Activated CD4-positive, alpha-beta T cell treated with anti-CD3 and anti-CD28 coated beads, Interleukin-2, amount 10 ng/mL, durations not matched to agents 7 days and 5 days (primary cell): ENCODE measurements at regions not wholly inside any gene's neighbourhood (a gene's known extent, or its start where the extent isn't known, plus 50 kb on each side); places are given as distances from the start of the nearest gene placed in this dataset.

Source experiments
- CTCF ChIA-PET: fragments of 350-600 bp; sonication (Branson Sonifier 250); formaldehyde crosslinking; loops from one replicate; lab custom pipeline; 2021; ENCODE audit warnings: antibody characterized with exemption; lab: Charles Lee
- POLR2A ChIA-PET: fragments of 350-600 bp; sonication (Branson Sonifier 250); formaldehyde crosslinking; loops from one replicate; lab custom pipeline; 2021; ENCODE audit warnings: antibody characterized with exemption; lab: Charles Lee
- DNase-seq: peaks from one replicate; pipeline ENCODE4 v3.0.0-alpha.2; 2020
- H3K27ac Mint-ChIP-seq: one replicate; pipeline ENCODE4 v1.8.0; 2021; ENCODE audit warnings: mild to moderate bottlenecking, moderate library complexity, mixed read lengths
- H3K27me3 Mint-ChIP-seq: one replicate; pipeline ENCODE4 v1.8.0; 2021; ENCODE audit warnings: mixed read lengths
- H3K36me3 Mint-ChIP-seq: one replicate; pipeline ENCODE4 v1.8.0; 2021; ENCODE audit warnings: low read depth, mixed read lengths
- H3K4me1 Mint-ChIP-seq: one replicate; pipeline ENCODE4 v1.8.0; 2021; ENCODE audit warnings: mixed read lengths
- H3K4me3 Mint-ChIP-seq: one replicate; pipeline ENCODE4 v1.8.0; 2021; ENCODE audit warnings: mild to moderate bottlenecking, moderate library complexity, mixed read lengths
- H3K9me3 Mint-ChIP-seq: one replicate; pipeline ENCODE4 v1.8.0; 2021; ENCODE audit warnings: mixed read lengths

DNA sequence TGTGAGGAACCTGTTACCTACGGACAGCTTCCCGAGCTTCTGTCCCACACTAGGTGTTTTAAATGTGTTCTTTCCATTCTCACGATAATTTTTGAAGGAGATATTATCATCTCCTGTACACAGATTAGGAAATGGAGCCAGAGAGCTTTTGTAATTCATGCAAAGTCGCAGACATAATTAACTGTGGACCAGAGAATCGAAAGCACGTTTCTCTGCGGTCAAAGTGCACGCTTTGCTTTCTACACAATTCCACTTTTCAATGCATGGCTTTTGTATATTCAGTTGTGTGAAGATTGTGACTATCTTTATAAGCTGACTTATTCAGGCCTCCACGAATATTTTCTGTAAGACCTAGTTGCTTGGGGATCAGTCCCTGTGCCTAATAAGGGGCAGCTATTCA, 81.7 kb upstream of the SLC10A2 start:
- no peaks in the 10 kb centered on the region for H3K4me1 Mint-ChIP-seq
- ChIA-PET CTCF (no interaction called here), POLR2A (no interaction called here)
- H3K36me3 Mint-ChIP-seq, result no peaks in the 10 kb centered on the region
- no peak for DNase-seq
- no peak overlapping the region for H3K4me3 Mint-ChIP-seq
- no peaks in the 10 kb centered on the region for H3K9me3 Mint-ChIP-seq
- H3K27ac Mint-ChIP-seq, result no peak overlapping the region
- no peaks in the 10 kb centered on the region for H3K27me3 Mint-ChIP-seq

DNA sequence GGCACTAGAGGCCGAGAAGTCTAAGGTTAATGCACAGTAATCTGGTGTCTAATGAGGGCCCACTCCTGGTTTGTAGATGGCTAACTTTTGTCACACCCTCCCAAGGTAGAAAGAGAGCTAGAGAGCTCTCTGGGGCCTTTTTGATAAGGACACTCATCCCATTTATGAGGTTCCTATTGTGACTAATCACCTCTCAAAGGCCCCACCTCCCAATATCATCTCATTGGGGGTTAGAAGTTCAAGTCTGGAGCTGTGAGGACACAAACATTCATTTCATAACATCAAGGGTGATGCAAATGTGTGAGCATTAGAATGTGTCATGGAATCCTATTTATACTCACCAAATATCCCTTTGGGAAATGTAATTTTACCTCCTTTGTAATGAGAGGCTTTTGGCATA, 79.2 kb upstream of the SLC10A2 start:
- H3K9me3 Mint-ChIP-seq, result no peaks in the 10 kb centered on the region
- H3K4me3 Mint-ChIP-seq, result no peak overlapping the region
- DNase-seq, result no peak
- ChIA-PET CTCF (no interaction called here), POLR2A (no interaction called here)
- no peaks in the 10 kb centered on the region for H3K4me1 Mint-ChIP-seq
- no peak overlapping the region for H3K27ac Mint-ChIP-seq
- H3K36me3 Mint-ChIP-seq, result no peaks in the 10 kb centered on the region
- no peaks in the 10 kb centered on the region for H3K27me3 Mint-ChIP-seq

DNA sequence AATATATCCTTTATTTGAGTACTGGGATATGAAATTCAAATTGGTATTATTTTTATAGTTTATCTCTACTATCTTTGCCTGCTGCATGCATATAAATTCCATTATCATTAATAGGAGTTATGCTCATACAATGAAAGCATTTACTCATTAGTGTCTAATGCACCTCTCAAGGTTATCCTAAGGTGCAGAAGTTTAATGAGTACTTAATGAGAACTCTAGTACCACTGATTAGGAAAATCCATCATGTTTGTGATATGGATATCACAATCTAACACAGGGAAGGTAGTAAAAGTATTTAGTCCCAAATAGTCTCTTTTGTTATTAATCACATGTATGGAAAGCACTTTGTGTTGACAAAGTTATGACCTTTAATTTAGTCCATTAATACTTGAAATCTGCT, 77.2 kb upstream of the SLC10A2 start:
- Mint-ChIP-seq H3K36me3 (no peaks in the 10 kb centered on the region), H3K9me3 (no peaks in the 10 kb centered on the region), H3K4me3 (no peak overlapping the region), H3K4me1 (no peaks in the 10 kb centered on the region), H3K27ac (no peak overlapping the region), H3K27me3 (no peaks in the 10 kb centered on the region)
- ChIA-PET CTCF (no interaction called here), POLR2A (no interaction called here)
- no peak for DNase-seq

DNA sequence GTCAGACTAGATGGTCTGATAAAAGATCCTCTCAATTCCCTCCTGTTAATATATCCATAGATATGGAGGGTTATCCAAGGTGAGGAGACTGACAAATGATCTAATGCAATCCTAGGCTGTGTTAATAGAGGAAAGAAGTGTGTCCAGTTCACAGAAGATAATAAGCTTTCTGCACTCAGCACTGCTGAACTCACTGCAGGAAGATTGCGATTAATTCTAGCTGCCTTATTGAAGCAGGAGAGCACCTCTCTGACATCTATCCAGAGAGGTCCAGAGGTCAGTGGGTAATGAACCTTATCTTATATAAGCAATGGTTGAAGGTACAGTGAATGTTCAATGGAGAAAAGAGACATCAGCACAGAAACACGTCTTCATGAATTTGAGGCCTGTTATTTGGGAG, 75.9 kb upstream of the SLC10A2 start:
- DNase-seq, result no peak
- Mint-ChIP-seq H3K27me3 (no peaks in the 10 kb centered on the region), H3K4me3 (no peak overlapping the region), H3K36me3 (no peaks in the 10 kb centered on the region), H3K9me3 (no peaks in the 10 kb centered on the region), H3K4me1 (no peaks in the 10 kb centered on the region), H3K27ac (no peak overlapping the region)
- ChIA-PET CTCF (no interaction called here), POLR2A (no interaction called here)

DNA sequence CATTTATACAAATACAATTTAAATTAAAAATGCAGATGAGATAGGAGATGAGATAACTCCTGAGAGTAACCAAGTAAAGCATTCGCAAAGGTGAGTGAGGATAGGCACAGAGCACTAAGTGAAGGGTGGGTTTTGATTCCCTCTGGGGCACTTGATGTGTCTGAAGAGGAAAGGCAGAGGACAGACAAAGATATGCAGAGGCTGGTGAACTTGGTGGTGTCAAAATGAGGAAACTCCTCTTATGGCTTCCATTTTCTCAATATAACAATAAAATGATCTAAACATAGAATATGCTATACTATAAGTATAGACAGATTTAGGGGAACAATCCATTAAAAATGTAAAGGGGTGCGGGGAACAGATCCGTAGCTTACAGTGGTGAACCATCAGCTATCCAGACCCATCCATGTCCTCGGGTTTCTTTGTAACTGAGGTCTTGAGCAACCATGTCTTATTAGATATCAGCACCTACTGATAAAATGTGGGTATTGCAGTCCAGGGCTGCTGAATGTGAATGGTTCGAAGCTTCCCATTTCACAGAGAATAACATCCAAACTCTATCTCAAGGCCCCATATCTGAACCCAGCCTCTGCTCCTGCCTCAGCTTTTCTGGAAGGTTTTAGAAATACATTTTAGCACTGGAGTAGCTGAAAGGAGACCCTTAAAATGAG, 73.9 kb upstream of the SLC10A2 start:
- Mint-ChIP-seq H3K9me3 (no peaks in the 10 kb centered on the region), H3K27me3 (no peaks in the 10 kb centered on the region), H3K36me3 (no peaks in the 10 kb centered on the region), H3K4me1 (no peaks in the 10 kb centered on the region), H3K27ac (no peak overlapping the region), H3K4me3 (no peak overlapping the region)
- CTCF ChIA-PET, result interaction anchor here (0.5 kb wide), 1 partner anchor 87 kb away, joined by 4 read pairs; no protein-coding TSS in a partner anchor
- no peak for DNase-seq
- POLR2A ChIA-PET, result no interaction called here

DNA sequence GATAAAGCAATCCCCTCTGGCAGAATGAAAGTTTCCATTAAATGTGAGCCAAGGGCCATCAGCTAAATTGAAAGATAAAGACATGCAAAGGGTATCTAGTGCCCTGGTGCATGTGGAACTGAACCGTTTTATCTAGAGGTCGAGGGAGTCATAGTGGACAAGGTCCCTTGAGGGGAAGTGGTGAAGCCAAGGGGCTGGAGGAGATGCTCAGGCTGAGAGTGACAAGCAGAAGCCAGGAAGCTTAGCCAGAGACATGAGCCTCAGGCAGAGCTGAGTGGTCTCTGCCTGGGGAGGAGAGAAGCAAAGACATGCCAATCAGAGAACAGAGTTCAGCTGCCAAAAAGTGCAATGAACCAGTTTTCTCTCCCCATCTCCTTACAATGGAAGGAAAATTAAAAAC, 68.1 kb upstream of the SLC10A2 start:
- Mint-ChIP-seq H3K4me3 (no peak overlapping the region), H3K27ac (no peak overlapping the region), H3K36me3 (no peaks in the 10 kb centered on the region), H3K9me3 (no peaks in the 10 kb centered on the region), H3K27me3 (no peaks in the 10 kb centered on the region), H3K4me1 (no peaks in the 10 kb centered on the region)
- ChIA-PET CTCF (interaction anchor here (0.6 to 0.9 kb wide), 2 partner anchors 10 to 494 kb away, joined by 3 to 4 read pairs; no protein-coding TSS in a partner anchor), POLR2A (no interaction called here)
- no peak for DNase-seq

DNA sequence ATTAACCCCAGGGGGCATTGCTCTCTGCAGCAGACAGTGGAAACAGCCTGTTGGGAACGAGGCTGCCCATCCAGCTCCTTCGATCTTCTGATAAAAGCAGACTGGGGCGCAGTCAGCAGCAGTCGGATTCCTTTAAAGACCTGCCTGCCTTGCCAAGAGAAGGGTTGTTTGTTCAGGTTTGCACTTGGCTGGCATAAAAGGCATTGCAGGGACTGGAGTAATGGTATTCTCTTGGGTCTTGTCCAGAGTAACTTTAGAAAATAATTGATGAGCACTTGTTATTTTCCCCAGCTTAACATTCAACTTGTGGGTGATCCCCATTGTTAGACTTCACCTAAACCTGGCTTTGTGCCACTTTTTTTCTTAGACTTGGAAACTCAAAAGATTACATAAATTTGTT, 67.3 kb upstream of the SLC10A2 start:
- Mint-ChIP-seq H3K27me3 (no peaks in the 10 kb centered on the region), H3K4me1 (no peaks in the 10 kb centered on the region), H3K27ac (no peak overlapping the region), H3K4me3 (no peak overlapping the region), H3K36me3 (no peaks in the 10 kb centered on the region), H3K9me3 (no peaks in the 10 kb centered on the region)
- DNase-seq, result no peak
- ChIA-PET POLR2A (no interaction called here), CTCF (interaction anchor here (0.6 kb wide), 1 partner anchor 493 kb away, joined by 3 read pairs; no protein-coding TSS in a partner anchor)

DNA sequence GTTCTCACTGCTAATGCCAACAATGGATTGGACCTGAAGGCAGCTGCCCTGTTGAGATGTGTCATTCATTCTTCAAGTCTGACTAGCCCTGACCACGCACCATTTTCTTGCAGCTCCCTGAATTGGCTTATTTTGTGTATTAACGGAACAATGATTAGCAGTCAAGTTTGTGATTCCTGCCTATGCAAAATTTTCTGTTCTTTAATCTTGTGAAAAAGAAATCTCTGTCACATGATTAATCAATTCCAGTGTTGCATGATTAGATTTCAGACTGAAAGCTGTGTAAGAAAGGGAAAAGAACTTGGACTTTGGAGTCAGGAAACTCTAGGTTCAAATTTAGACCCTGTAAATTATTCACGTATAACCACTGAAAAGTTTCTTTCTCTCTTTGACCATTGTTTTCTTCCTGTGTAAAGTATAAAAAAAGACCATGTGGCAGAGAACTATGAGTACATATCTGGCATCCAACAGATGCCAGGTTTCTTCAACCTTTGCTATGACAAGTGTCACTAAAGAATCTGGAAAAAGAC, 64.5 kb upstream of the SLC10A2 start:
- POLR2A ChIA-PET, result no interaction called here
- no peak for DNase-seq
- H3K9me3 Mint-ChIP-seq, result no peaks in the 10 kb centered on the region
- CTCF ChIA-PET, result no interaction called here
- no peaks in the 10 kb centered on the region for H3K36me3 Mint-ChIP-seq
- H3K4me1 Mint-ChIP-seq, result no peaks in the 10 kb centered on the region
- H3K4me3 Mint-ChIP-seq, result no peak overlapping the region
- no peaks in the 10 kb centered on the region for H3K27me3 Mint-ChIP-seq
- H3K27ac Mint-ChIP-seq, result no peak overlapping the region

DNA sequence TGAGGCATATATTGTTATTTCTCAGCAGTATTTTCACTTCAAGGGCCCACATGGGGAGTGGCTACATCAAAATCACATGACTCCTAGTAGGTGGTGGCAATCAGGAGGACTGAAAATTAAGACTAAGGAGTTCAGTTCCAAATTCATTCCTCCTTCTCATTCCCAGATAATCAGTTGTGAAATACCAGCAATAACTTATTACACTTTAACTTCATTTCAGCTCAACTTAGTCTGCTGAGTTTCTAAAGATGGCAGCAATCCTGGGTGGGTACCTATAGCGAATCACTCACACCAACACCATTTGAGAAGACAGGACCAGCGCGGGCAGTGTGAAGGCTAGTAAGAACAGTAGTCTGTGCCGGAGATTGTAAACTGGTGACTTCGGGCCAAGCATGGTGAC, 63.9 kb upstream of the SLC10A2 start:
- Mint-ChIP-seq H3K36me3 (no peaks in the 10 kb centered on the region), H3K9me3 (no peaks in the 10 kb centered on the region), H3K27ac (no peak overlapping the region), H3K4me1 (no peaks in the 10 kb centered on the region), H3K4me3 (no peak overlapping the region), H3K27me3 (no peaks in the 10 kb centered on the region)
- DNase-seq, result no peak
- POLR2A ChIA-PET, result no interaction called here
- CTCF ChIA-PET, result no interaction called here
